Mesodermal cell (in vitro differentiated cells): ENCODE measurements at regions not wholly inside any gene's neighbourhood (a gene's known extent, or its start where the extent isn't known, plus 50 kb on each side); places are given as distances from the start of the nearest gene placed in this dataset.

ENCODE experiments used
- H3K27ac ChIP-seq: 2 replicates; pipeline ENCODE4 v1.7.0; 2013; ENCODE audit warnings: mild to moderate bottlenecking, low read depth, low read length, moderate library complexity; ENCODE audit not compliant: severe bottlenecking
- H3K36me3 ChIP-seq: 2 replicates; pipeline ENCODE4 v1.7.1; 2013; ENCODE audit warnings: mild to moderate bottlenecking, low read length, moderate library complexity; ENCODE audit not compliant: control insufficient read depth, insufficient read depth
- H3K4me1 ChIP-seq: one replicate; pipeline ENCODE4 v1.7.1; 2013; ENCODE audit warnings: mild to moderate bottlenecking, low read length; ENCODE audit not compliant: insufficient read depth, control insufficient read depth, poor library complexity, severe bottlenecking
- H3K4me3 ChIP-seq: 2 replicates; pipeline ENCODE4 v1.7.0; 2013; ENCODE audit warnings: low read length, control low read depth, mild to moderate bottlenecking; ENCODE audit not compliant: insufficient read depth, poor library complexity, severe bottlenecking; ENCODE audit errors: extremely low read depth
- H3K9me3 ChIP-seq: 2 replicates; pipeline ENCODE4 v1.7.1; 2013; ENCODE audit warnings: mild to moderate bottlenecking, low read length, moderate library complexity; ENCODE audit not compliant: control insufficient read depth
- WGBS, 2 experiments: methylation state at CpG; one replicate each; pipeline ENCODE4 v1.1.5; 2013; ENCODE audit warnings: missing lambda C conversion rate in 2 of 2; ENCODE audit not compliant: insufficient coverage in 2 of 2; 5-methylcytosine and 5-hydroxymethylcytosine counted together

DNA sequence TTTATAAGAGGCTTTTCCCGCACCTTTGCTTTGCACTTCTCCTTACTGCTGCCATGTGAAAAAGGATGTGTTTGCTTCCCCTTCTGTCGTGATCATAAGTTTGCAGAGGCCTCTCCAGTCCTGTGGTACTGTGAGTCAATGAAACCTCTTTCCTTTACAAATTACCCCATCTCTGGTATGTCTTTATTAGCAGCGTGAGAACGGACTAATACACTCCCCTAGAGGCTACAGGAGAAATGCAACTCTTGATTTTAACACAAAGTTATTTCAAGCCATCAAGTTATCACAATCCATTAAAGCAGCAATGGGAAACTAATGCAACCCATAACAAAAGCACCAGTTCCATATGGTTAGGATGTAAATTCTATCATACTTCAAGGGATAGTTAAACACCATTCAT lies 1378.8 kb upstream of the DDX18 start:
- Histone ChIP-seq H3K9me3 (peaks cover 10% of the 10 kb centered on the region), H3K36me3 (no peaks in the 10 kb centered on the region), H3K4me1 (peaks cover 5% of the 10 kb centered on the region), H3K27ac (no peak overlapping the region), H3K4me3 (no peak overlapping the region)
- 33 to 79% methylated on average over 1 to 4 of the region's 4 CpGs for WGBS, 2 experiments

DNA sequence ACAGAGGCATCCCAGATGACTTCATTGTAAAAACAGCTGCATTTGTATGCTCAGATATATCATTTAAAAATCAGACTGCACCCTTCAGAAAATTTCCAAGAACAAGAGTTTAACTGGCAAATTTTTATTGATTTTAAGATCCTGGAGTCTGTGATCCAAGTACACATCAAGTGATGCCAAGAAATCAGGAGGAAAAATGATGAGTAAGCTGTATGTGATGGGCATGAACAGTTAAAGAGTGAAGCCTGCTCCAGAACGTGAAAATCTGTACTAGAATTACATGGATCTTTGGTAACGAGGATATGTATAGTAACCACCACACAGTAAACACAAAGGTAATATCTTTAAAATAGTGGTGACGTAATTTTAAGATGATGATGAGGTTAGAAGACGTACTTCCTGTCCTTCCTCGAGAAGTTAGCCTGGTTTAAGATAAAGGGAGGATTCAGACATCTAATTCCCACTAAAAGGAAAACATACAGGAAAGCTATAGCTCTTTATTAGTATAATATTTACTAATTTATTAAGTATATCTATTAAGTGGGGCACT lies 1374.3 kb upstream of the DDX18 start:
- Histone ChIP-seq H3K27ac (no peak overlapping the region), H3K4me1 (peaks cover 5% of the 10 kb centered on the region), H3K36me3 (no peaks in the 10 kb centered on the region), H3K9me3 (no peaks in the 10 kb centered on the region), H3K4me3 (no peak overlapping the region)
- no CpG with 5 or more reads among the region's 5 CpGs for WGBS, 2 experiments

DNA sequence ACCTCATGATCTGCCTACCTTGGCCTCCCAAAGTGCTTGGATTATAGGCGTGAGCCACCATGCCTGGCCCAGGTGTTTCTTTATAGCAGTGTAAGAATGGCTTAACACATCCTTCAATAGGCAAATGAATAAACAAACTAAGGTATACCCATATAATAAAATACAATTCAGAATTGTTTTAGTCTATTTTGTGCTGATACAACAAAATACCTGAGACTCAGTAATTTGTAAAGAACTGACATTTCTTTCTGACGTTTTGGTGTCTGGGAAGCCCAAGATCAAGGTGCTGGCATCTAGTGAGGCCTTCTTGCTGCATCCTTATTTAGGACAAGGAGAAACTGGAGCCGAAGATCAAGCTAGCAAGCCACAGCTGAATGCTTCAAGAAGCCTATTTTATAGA lies 1372.1 kb upstream of the DDX18 start:
- 83 to 86% methylated on average over 1 of the region's 3 CpGs for WGBS, 2 experiments
- peaks cover 5% of the 10 kb centered on the region for H3K4me1 ChIP-seq
- H3K36me3 ChIP-seq: no peaks in the 10 kb centered on the region
- H3K4me3 ChIP-seq: no peak overlapping the region
- H3K27ac ChIP-seq: no peak overlapping the region
- H3K9me3 ChIP-seq: no peaks in the 10 kb centered on the region

DNA sequence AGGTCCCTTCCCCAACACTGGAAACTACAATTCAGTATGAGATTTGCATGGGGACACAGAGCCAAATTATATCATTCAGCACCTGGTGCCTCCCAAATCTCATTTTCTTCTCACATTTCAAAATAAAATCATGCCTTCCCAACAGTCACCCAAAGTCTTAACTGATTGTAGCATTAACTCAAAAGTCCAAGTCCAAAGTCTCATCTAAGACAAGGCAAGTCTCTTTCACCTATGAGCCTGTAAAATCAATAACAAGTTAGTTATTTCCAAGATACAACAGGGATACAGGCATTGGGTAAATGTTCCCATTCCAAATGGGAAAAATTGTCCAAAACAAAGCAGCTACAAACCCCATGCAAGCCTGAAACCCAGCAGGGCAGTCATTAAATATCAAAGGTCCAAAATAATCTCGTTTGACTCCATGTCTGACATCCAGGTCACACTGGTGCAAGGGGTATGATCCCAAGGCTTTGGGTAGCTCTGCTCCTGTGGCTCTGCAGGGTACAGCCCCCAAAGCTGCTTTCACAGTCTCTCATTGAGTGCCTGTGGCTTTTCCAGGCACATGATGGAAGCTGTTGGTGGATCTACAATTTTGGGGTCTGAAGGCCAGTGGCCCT lies 1370.1 kb upstream of the DDX18 start:
- Histone ChIP-seq H3K9me3 (no peaks in the 10 kb centered on the region), H3K36me3 (no peaks in the 10 kb centered on the region), H3K27ac (no peak overlapping the region), H3K4me1 (peaks cover 5% of the 10 kb centered on the region), H3K4me3 (no peak overlapping the region)
- 78 to 86% methylated on average over 1 of the region's 1 CpG for WGBS, 2 experiments

DNA sequence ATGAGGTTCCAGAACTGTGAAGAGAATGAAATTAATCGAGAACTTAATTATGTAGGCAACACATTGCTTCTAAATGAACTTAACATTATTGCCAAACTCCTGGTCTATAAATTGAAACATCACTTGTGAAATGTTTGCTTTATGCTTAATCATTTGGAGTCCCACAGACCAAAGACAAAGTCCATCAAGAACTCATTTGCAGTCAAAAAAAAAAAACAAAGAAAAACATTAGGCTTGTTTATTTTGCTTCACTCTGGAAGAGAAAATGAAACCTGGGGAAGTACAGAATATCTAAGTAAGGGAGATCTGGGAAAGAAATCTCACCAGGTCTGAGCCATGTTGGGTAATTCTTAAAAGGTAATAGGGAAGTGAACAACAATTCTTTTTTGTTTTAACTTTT lies 1363.5 kb upstream of the DDX18 start:
- Histone ChIP-seq H3K9me3 (peaks cover 4% of the 10 kb centered on the region), H3K27ac (no peak overlapping the region), H3K4me3 (no peak overlapping the region), H3K4me1 (peaks cover 6% of the 10 kb centered on the region), H3K36me3 (no peaks in the 10 kb centered on the region)
- no CpG with 5 or more reads among the region's 1 CpG for WGBS, 2 experiments

DNA sequence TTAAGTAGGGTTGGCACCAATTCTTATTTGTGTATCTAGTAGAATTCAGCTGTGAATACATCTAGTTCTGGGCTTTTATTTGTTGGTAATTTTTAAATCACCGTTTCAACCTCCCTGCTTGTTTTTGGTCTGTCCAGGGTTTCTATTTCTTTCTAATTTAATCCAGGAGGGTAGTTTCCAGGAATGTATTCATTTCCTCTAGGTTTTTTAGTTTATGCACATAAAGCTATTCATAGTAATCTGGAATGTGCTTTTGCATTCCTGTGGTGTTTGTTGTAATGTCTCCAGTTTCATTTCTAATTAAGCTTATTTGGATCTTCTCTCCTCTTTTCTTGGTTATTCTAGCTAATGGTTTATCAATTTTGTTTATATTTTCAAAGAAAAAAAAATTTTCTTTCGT lies 1361.8 kb upstream of the DDX18 start:
- H3K27ac ChIP-seq: no peak overlapping the region
- no peaks in the 10 kb centered on the region for H3K36me3 ChIP-seq
- peaks cover 11% of the 10 kb centered on the region for H3K4me1 ChIP-seq
- H3K4me3 ChIP-seq: no peak overlapping the region
- H3K9me3 ChIP-seq: peaks cover 4% of the 10 kb centered on the region
- no CpG with 5 or more reads among the region's 2 CpGs for WGBS, 2 experiments

DNA sequence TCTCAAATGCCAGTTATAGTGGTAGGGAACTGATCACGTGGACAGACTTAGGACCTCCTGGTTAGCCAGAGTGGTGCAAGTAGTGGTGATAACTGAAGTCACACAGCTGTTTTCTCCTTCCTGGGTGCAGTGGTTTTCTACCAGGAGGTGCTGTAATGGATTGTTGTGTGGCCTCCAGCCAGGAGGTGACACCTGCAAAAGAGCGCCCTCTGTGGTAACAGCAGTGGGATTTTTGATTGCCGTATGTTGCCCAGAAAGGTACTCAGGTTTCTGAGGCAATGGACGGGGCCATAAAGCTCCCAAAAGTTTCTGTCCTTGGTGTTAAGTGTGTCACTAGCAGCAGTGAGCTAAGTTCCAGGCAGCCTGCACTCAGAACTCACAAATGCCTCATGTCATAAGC lies 1358.1 kb upstream of the DDX18 start:
- Histone ChIP-seq H3K4me3 (no peak overlapping the region), H3K36me3 (no peaks in the 10 kb centered on the region), H3K4me1 (peaks cover 11% of the 10 kb centered on the region), H3K9me3 (peaks cover 4% of the 10 kb centered on the region), H3K27ac (peak overlapping the region; percentile 57)
- WGBS, 2 experiments: 83 to 91% methylated on average over 2 to 4 of the region's 4 CpGs

DNA sequence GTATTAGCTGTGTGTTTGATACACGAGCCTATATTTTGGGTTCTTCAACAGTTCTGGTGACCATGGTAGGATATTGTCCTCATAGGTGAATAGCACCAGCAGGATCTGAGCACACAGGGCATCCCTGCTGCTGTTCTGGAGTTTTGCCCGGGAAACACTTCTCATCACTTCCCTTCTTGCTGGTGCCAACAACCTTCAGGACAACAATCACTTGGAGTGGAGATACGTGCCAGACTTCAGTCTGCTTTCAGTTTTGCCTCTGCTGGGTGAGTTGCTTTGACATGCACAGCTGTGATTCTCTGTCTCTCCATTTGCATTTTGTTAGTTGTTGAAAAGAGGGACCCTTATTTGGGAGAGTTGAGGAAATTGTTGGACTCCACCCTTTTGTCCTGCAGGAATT lies 1347.2 kb upstream of the DDX18 start:
- Histone ChIP-seq H3K9me3 (peaks cover 4% of the 10 kb centered on the region), H3K4me3 (no peak overlapping the region), H3K27ac (no peak overlapping the region), H3K4me1 (no peaks in the 10 kb centered on the region), H3K36me3 (no peaks in the 10 kb centered on the region)
- 77 to 80% methylated on average over 2 to 3 of the region's 3 CpGs for WGBS, 2 experiments

DNA sequence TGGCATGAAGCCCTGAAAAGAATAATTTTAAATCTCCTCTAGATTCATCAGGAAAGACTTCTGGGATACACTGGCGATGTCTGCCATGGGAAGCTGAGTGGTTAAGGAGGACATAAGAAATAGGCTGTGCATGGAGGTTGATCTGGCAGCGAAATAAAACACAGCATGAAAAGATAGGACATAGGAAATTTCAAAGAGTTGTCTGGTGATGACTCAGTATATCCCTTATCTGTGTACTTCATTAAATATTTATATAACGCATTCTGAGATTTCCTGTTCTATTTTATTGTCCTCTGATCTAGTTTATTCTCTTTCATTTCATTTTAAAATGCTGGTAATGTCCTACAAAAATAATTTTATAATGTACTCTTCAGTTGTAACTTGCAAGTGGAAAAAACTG lies 1337.3 kb upstream of the DDX18 start:
- Histone ChIP-seq H3K9me3 (no peaks in the 10 kb centered on the region), H3K4me1 (no peaks in the 10 kb centered on the region), H3K4me3 (no peak overlapping the region), H3K36me3 (no peaks in the 10 kb centered on the region), H3K27ac (no peak overlapping the region)
- WGBS, 2 experiments: 90% methylated on average over 2 of the region's 3 CpGs; no CpG with 5 or more reads in 1 of the 2 experiments

DNA sequence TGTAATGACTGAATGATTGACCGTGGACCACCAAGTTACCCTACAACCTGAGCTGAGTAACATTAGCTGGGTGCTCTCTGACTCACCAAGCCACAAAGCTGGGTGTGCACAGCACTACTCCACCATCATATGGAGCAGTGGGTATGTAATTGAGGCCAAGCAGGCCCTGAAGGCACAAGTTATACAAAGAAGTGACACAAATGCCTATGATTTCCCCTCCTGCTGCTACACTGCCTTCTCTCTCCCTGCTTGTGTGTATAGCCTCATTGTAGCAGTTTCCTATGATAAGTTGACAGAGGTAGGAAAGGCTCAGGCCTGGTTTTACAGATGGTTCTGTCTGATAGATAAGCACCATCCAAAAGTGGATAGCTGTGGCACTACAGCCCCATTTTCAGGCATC lies 1327.2 kb upstream of the DDX18 start:
- H3K9me3 ChIP-seq: no peaks in the 10 kb centered on the region
- no peaks in the 10 kb centered on the region for H3K36me3 ChIP-seq
- no peaks in the 10 kb centered on the region for H3K4me1 ChIP-seq
- WGBS, 2 experiments: 83 to 100% methylated on average over 1 of the region's 1 CpG
- no peak overlapping the region for H3K4me3 ChIP-seq
- no peak overlapping the region for H3K27ac ChIP-seq

DNA sequence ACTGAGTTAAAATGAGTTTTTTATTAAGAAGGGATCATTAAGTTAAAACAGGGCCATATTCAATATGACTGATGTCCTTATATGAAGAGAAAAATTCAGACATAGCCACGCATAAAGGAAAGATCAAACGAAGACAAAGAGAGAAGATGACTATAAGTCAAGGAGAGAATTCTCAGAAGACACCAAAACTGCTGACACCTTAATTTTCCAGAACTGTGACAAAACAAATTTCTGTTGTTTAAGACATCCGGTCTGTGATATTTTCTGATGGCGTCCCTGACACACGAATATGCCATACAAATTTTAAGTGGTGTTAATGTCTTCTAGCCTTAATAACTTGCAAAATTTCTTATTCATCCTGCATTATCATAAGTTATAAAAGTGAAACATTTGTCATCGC lies 1325.2 kb upstream of the DDX18 start:
- H3K9me3 ChIP-seq: no peaks in the 10 kb centered on the region

More for the DNA sequence above, 1325.2 kb upstream of the DDX18 start:
- Histone ChIP-seq H3K36me3 (no peaks in the 10 kb centered on the region), H3K27ac (no peak overlapping the region), H3K4me1 (no peaks in the 10 kb centered on the region), H3K4me3 (no peak overlapping the region)
- WGBS, 2 experiments: 94% methylated on average over 3 of the region's 6 CpGs; no CpG with 5 or more reads in 1 of the 2 experiments
